Stimulated activated CD8-positive, alpha-beta memory T cell treated with anti-CD3 and anti-CD28 coated beads, Interleukin-7, amount 100 ng/mL, for 24 hours (primary cell): ENCODE measurements at regions not wholly inside any gene's neighbourhood (a gene's known extent, or its start where the extent isn't known, plus 50 kb on each side); places are given as distances from the start of the nearest gene placed in this dataset.

Experiments used
- DNase-seq: peaks from one replicate; pipeline ENCODE4 v3.0.0-alpha.2; 2020; ENCODE audit warnings: low read depth

- no peak for DNase-seq
These were observed 787.3 kb downstream of the KCNT2 start for GRCh38 chr1:195820925-195821324.

- no peak for DNase-seq
These were observed 802.2 kb downstream of the KCNT2 start for GRCh38 chr1:195806060-195806459.

- no peak for DNase-seq
These were observed 803.7 kb downstream of the KCNT2 start for GRCh38 chr1:195804547-195804946.

- DNase-seq = no peak
These were observed 809.2 kb downstream of the KCNT2 start for GRCh38 chr1:195799016-195799415.

- DNase-seq = no peak
These were observed 814.0 kb downstream of the KCNT2 start for GRCh38 chr1:195794225-195794624.

GRCh38 chr1:195791796-195792195 lies 816.4 kb downstream of the KCNT2 start:
- DNase-seq = no peak

GRCh38 chr1:195790514-195791168 lies 817.6 kb downstream of the KCNT2 start:
- DNase-seq = no peak

- DNase-seq = no peak
These were observed 818.9 kb downstream of the KCNT2 start for GRCh38 chr1:195789321-195789720.

- DNase-seq = no peak
These were observed 819.5 kb downstream of the KCNT2 start for GRCh38 chr1:195788721-195789120.

- DNase-seq = no peak
These were observed 822.4 kb downstream of the KCNT2 start for GRCh38 chr1:195785830-195786229.

- no peak for DNase-seq
These were observed 834.3 kb downstream of the KCNT2 start for GRCh38 chr1:195773931-195774330.

- DNase-seq = no peak
These were observed 838.8 kb downstream of the KCNT2 start for GRCh38 chr1:195769461-195769860.

- DNase-seq = no peak
These were observed 839.3 kb downstream of the KCNT2 start for GRCh38 chr1:195768936-195769335.

GRCh38 chr1:195768377-195768776 lies 839.9 kb downstream of the KCNT2 start:
- DNase-seq = no peak

- no peak for DNase-seq
These were observed 841.5 kb downstream of the KCNT2 start for GRCh38 chr1:195766709-195767108.

- no peak for DNase-seq
These were observed 843.1 kb downstream of the KCNT2 start for GRCh38 chr1:195765099-195765498.

GRCh38 chr1:195763907-195764374 lies 844.3 kb downstream of the KCNT2 start:
- no peak for DNase-seq

- DNase-seq = no peak
These were observed 844.9 kb downstream of the KCNT2 start for GRCh38 chr1:195763146-195763906.

GRCh38 chr1:195761104-195761503 lies 847.1 kb downstream of the KCNT2 start:
- no peak for DNase-seq

- no peak for DNase-seq
These were observed 852.1 kb downstream of the KCNT2 start for GRCh38 chr1:195756109-195756508.

- no peak for DNase-seq
These were observed 853.4 kb downstream of the KCNT2 start for GRCh38 chr1:195754874-195755273.

GRCh38 chr1:195754303-195754702 lies 853.9 kb downstream of the KCNT2 start:
- no peak for DNase-seq

GRCh38 chr1:195748969-195749368 lies 859.3 kb downstream of the KCNT2 start:
- DNase-seq = no peak
